OCI-LY1 (cell line): ENCODE measurements at regions not wholly inside any gene's neighbourhood (a gene's known extent, or its start where the extent isn't known, plus 50 kb on each side); places are given as distances from the start of the nearest gene placed in this dataset.

Experiments
- H2AFZ ChIP-seq: fragments of 200-600 bp; sonication (generic), shearing (Covaris generic); 2 replicates; pipeline ENCODE4 v1.6.0; 2014; ENCODE audit warnings: antibody characterized with exemption, mild to moderate bottlenecking, low read length
- H3F3A ChIP-seq: fragments of 200-600 bp; sonication (generic), shearing (Covaris generic); 2 replicates; pipeline ENCODE4 v1.6.0; 2014; ENCODE audit warnings: mild to moderate bottlenecking, antibody characterized with exemption, low read length, moderate library complexity; ENCODE audit not compliant: insufficient read depth
- H3K27ac ChIP-seq: fragments of 200-600 bp; sonication (generic); 2 replicates; pipeline ENCODE4 v1.5.1; 2014; ENCODE audit warnings: low read length, mixed run types, mild to moderate bottlenecking, low read depth; ENCODE audit not compliant: poor library complexity, severe bottlenecking
- H3K27me3 ChIP-seq: fragments of 200-600 bp; sonication (generic); 2 replicates; pipeline ENCODE4 v1.6.0; 2014; ENCODE audit warnings: antibody characterized with exemption, mild to moderate bottlenecking, low read length, moderate library complexity; ENCODE audit not compliant: insufficient read depth
- H3K36me3 ChIP-seq: fragments of 200-600 bp; sonication (generic); 2 replicates; pipeline ENCODE4 v1.6.1; 2014; ENCODE audit warnings: mild to moderate bottlenecking, antibody characterized with exemption, low read length, moderate library complexity, mixed read lengths; ENCODE audit not compliant: insufficient read depth
- H3K4me1 ChIP-seq: fragments of 200-600 bp; sonication (generic); 2 replicates; pipeline ENCODE4 v1.5.1; 2014; ENCODE audit warnings: mild to moderate bottlenecking, low read length, moderate library complexity; ENCODE audit not compliant: insufficient read depth, severe bottlenecking
- H3K4me2 ChIP-seq: fragments of 200-600 bp; sonication (generic), shearing (Covaris generic); 2 replicates; pipeline ENCODE4 v1.6.1; 2014; ENCODE audit warnings: low read length
- H3K4me3 ChIP-seq: fragments of 200-600 bp; sonication (generic); 2 replicates; pipeline ENCODE4 v1.5.1; 2014; ENCODE audit warnings: low read length, low read depth, mild to moderate bottlenecking, mixed read lengths; ENCODE audit not compliant: poor library complexity, severe bottlenecking
- H3K79me2 ChIP-seq: fragments of 200-600 bp; shearing (Covaris generic); 2 replicates; pipeline ENCODE4 v1.6.1; 2016; ENCODE audit warnings: mixed run types, low read length, mixed read lengths; ENCODE audit not compliant: insufficient read depth
- H3K9ac ChIP-seq: fragments of 200-600 bp; sonication (generic), shearing (Covaris generic); 2 replicates; pipeline ENCODE4 v1.6.1; 2014; ENCODE audit warnings: mild to moderate bottlenecking, low read length, mixed read lengths
- H3K9me2 ChIP-seq: fragments of 200-600 bp; sonication (generic), shearing (Covaris generic); 2 replicates; pipeline ENCODE4 v1.6.1; 2014; ENCODE audit warnings: low read depth, mild to moderate bottlenecking, low read length, mixed read lengths
- H3K9me3 ChIP-seq: fragments of 200-600 bp; shearing (Covaris generic); 2 replicates; pipeline ENCODE4 v1.6.1; 2014; ENCODE audit warnings: low read length, mixed read lengths
- H4K20me1 ChIP-seq: fragments of 200-600 bp; sonication (generic), shearing (Covaris generic); 2 replicates; pipeline ENCODE4 v1.6.0; 2016; ENCODE audit warnings: mild to moderate bottlenecking, low read length; ENCODE audit not compliant: insufficient read depth
- EZH2 ChIP-seq: fragments of 200-600 bp; sonication (generic), shearing (Covaris generic); IDR thresholded peaks from 2 replicates; pipeline ENCODE4 v1.8.0; 2017; ENCODE audit warnings: borderline replicate concordance, mixed run types, mild to moderate bottlenecking, antibody characterized with exemption, low read length, moderate library complexity, mixed read lengths
- TF ChIP-seq, protein P1 (sequence below): fragments of 200-600 bp; sonication (generic), shearing (Covaris generic); IDR thresholded peaks from 2 replicates; pipeline ENCODE4 v1.5.1; 2017; ENCODE audit warnings: mild to moderate bottlenecking, antibody characterized with exemption, low read length, moderate library complexity, mixed read lengths

DNA sequence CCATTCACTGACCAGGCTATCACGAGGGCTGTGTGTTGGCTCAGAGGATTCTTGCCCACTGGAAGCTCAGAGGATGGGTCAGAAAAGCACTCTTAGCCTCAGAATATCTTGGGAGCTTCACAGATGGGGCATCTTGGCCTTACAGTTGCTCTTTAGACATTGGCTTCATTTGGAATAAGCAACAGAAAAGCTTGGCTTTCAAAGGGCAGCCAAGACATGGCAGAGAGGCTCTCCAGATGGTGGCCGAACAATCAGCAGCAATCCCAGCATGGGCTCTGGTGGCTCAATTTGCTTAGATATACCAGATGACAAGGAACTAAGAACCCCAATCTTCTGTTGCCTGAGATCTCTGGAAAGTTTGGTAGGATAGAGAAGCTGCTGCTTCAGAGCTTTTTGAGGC, 446.2 kb downstream of the ADRA2A start:
- Histone ChIP-seq H3K9me3 (no peaks in the 10 kb centered on the region), H3K36me3 (no peaks in the 10 kb centered on the region), H2AFZ (no peak overlapping the region), H3K27ac (no peak overlapping the region), H3K4me3 (no peak overlapping the region), H3K9me2 (no peaks in the 10 kb centered on the region), H3K4me1 (no peaks in the 10 kb centered on the region), H3F3A (no peaks in the 10 kb centered on the region), H3K4me2 (no peak overlapping the region), H4K20me1 (no peaks in the 10 kb centered on the region), H3K9ac (no peak overlapping the region), H3K27me3 (no peaks in the 10 kb centered on the region), H3K79me2 (no peaks in the 10 kb centered on the region)
- TF ChIP-seq, protein P1, sequence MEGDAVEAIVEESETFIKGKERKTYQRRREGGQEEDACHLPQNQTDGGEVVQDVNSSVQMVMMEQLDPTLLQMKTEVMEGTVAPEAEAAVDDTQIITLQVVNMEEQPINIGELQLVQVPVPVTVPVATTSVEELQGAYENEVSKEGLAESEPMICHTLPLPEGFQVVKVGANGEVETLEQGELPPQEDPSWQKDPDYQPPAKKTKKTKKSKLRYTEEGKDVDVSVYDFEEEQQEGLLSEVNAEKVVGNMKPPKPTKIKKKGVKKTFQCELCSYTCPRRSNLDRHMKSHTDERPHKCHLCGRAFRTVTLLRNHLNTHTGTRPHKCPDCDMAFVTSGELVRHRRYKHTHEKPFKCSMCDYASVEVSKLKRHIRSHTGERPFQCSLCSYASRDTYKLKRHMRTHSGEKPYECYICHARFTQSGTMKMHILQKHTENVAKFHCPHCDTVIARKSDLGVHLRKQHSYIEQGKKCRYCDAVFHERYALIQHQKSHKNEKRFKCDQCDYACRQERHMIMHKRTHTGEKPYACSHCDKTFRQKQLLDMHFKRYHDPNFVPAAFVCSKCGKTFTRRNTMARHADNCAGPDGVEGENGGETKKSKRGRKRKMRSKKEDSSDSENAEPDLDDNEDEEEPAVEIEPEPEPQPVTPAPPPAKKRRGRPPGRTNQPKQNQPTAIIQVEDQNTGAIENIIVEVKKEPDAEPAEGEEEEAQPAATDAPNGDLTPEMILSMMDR, result no peak
- TF ChIP-seq EZH2, result no peak

DNA sequence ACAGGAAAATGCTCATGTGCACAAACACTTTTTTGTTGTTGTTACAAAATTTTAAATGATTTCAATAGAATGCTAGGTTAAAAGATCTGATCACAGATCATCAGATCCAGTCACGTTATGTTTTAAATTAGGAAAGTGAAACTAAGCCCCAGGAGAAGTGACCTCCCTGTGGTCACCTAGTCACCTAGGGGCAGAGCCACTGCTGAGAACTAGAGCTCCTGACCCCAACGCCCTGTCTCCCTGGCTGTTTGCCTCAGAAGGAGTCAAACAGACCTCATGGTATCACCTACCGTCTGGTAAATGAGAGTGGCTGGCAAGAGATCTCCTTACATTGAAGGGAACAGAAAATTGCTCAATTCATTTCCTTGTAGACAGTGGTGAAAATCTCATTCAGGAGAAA, 447.3 kb downstream of the ADRA2A start:
- H3K27me3 ChIP-seq, result no peaks in the 10 kb centered on the region
- H3K9me2 ChIP-seq, result no peaks in the 10 kb centered on the region
- no peaks in the 10 kb centered on the region for H3K79me2 ChIP-seq
- H3K9ac ChIP-seq, result no peak overlapping the region
- no peaks in the 10 kb centered on the region for H4K20me1 ChIP-seq
- no peaks in the 10 kb centered on the region for H3K36me3 ChIP-seq
- H3K9me3 ChIP-seq, result no peaks in the 10 kb centered on the region
- no peaks in the 10 kb centered on the region for H3K4me1 ChIP-seq
- no peak overlapping the region for H3K4me2 ChIP-seq
- TF ChIP-seq, protein P1, result no peak
- no peak for TF ChIP-seq EZH2
- H3K27ac ChIP-seq, result no peak overlapping the region
- H3F3A ChIP-seq, result no peaks in the 10 kb centered on the region
- H3K4me3 ChIP-seq, result no peak overlapping the region
- no peak overlapping the region for H2AFZ ChIP-seq

DNA sequence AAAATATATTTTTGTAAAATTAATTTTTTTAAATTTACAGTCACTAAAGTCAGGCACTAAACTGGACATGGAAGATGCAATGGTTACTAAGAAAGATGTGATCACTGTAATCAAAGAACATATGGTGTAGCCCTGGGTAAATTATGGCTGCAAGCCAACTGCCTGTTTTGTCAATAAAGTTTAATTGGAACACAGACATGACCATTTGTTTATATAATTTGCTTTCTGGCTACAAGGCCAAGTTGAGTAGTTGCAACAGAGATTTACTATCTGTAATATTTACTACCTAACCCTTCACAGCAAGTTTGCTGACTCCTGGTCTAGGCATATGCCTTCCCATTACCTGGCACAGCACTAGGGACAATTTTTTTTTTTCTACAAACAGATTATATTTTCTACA, 448.9 kb downstream of the ADRA2A start:
- H3K4me2 ChIP-seq, result no peak overlapping the region
- no peak overlapping the region for H3K27ac ChIP-seq
- no peaks in the 10 kb centered on the region for H4K20me1 ChIP-seq
- no peak overlapping the region for H2AFZ ChIP-seq
- no peaks in the 10 kb centered on the region for H3K79me2 ChIP-seq
- H3K27me3 ChIP-seq, result no peaks in the 10 kb centered on the region
- no peak for TF ChIP-seq EZH2
- TF ChIP-seq, protein P1, result no peak
- no peaks in the 10 kb centered on the region for H3K36me3 ChIP-seq
- no peaks in the 10 kb centered on the region for H3K4me1 ChIP-seq
- H3K9ac ChIP-seq, result no peak overlapping the region
- H3K9me2 ChIP-seq, result no peaks in the 10 kb centered on the region
- no peak overlapping the region for H3K4me3 ChIP-seq
- H3K9me3 ChIP-seq, result no peaks in the 10 kb centered on the region
- no peaks in the 10 kb centered on the region for H3F3A ChIP-seq
